GM12891 (cell line): ENCODE measurements at regions not wholly inside any gene's neighbourhood (a gene's known extent, or its start where the extent isn't known, plus 50 kb on each side); places are given as distances from the start of the nearest gene placed in this dataset.

Experiments
- PAX5 ChIP-seq: IDR thresholded peaks from 2 replicates; pipeline ENCODE4 v1.6.1; 2011; ENCODE audit warnings: low read length, moderate library complexity, mild to moderate bottlenecking; ENCODE audit not compliant: insufficient read depth, severe bottlenecking
- POLR2A ChIP-seq: IDR thresholded peaks from 2 replicates; pipeline ENCODE4 v1.6.1; 2011; ENCODE audit warnings: low read depth, low read length, control low read depth
- POLR2AphosphoS5 ChIP-seq: IDR thresholded peaks from 2 replicates; pipeline ENCODE4 v1.6.1; 2011; ENCODE audit warnings: low read depth, low read length, control low read depth
- POU2F2 ChIP-seq: IDR thresholded peaks from 2 replicates; pipeline ENCODE4 v1.6.1; 2011; ENCODE audit warnings: low read depth, mild to moderate bottlenecking, control low read depth, low read length, moderate library complexity
- SPI1 ChIP-seq: IDR thresholded peaks from 2 replicates; pipeline ENCODE4 v1.6.1; 2011; ENCODE audit warnings: low read depth, low read length, control low read depth
- TAF1 ChIP-seq: IDR thresholded peaks from 2 replicates; pipeline ENCODE4 v1.6.1; 2011; ENCODE audit warnings: low read depth, low read length, control low read depth

DNA sequence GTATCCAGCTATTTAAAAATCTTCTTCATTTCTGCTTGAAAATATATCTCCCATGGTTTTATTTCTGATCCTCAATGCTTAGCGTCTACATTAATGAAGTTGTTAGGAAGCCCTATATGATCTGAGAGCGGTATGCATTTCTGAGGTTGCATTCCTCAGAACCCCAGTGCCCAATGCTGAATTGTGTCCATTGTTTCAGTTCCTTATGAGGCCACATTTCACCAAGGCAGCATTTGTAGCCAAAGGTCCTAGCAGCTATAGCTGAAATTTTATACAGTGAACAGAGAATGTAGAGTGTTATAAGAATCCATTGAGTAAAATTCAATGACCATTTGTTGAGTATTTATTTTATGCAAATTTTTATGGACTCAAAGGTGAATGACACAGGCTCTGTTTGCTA lies 209.5 kb downstream of the PCDH7 start:
- TF ChIP-seq POLR2A (no peak), POLR2AphosphoS5 (no peak), SPI1 (no peak), POU2F2 (no peak), PAX5 (no peak), TAF1 (no peak)
